NCI-H146 treated with DMSO at 0.1 percent for 48 hours (cell line): ENCODE measurements at regions not wholly inside any gene's neighbourhood (a gene's known extent, or its start where the extent isn't known, plus 50 kb on each side); places are given as distances from the start of the nearest gene placed in this dataset.
A peak's percentile ranks its signal among the peaks of the same experiment; 100 is the strongest.

Experiments
- DNase-seq: peaks from one replicate; lab custom pipeline; 2025; ENCODE audit not compliant: unreplicated experiment; lab: John Stamatoyannopoulos, UW

- DNase-seq: no peak
These were observed 169.4 kb upstream of the TAB2 start for GRCh38 chr6:149147938-149148718.

GRCh38 chr6:149149653-149150052 lies 167.9 kb upstream of the TAB2 start:
- DNase-seq: no peak

GRCh38 chr6:149150301-149150700 lies 167.2 kb upstream of the TAB2 start:
- no peak for DNase-seq

GRCh38 chr6:149150801-149151398 lies 166.6 kb upstream of the TAB2 start:
- DNase-seq: no peak

- DNase-seq: no peak
These were observed 165.0 kb upstream of the TAB2 start for GRCh38 chr6:149152521-149152920.

- no peak for DNase-seq
These were observed 164.4 kb upstream of the TAB2 start for GRCh38 chr6:149153100-149153499.

- DNase-seq: no peak
These were observed 163.8 kb upstream of the TAB2 start for GRCh38 chr6:149153693-149154092.

- no peak for DNase-seq
These were observed 163.2 kb upstream of the TAB2 start for GRCh38 chr6:149154261-149154821.

- no peak for DNase-seq
These were observed 160.4 kb upstream of the TAB2 start for GRCh38 chr6:149157126-149157525.

GRCh38 chr6:149158076-149158475 lies 159.4 kb upstream of the TAB2 start:
- DNase-seq: no peak

- DNase-seq: no peak
These were observed 156.6 kb upstream of the TAB2 start for GRCh38 chr6:149160943-149161342.

- DNase-seq: no peak
These were observed 154.6 kb upstream of the TAB2 start for GRCh38 chr6:149162924-149163323.

- DNase-seq: no peak
These were observed 153.2 kb upstream of the TAB2 start for GRCh38 chr6:149164199-149164750.

- no peak for DNase-seq
These were observed 151.2 kb upstream of the TAB2 start for GRCh38 chr6:149166336-149166735.

- DNase-seq: no peak
These were observed 150.8 kb upstream of the TAB2 start for GRCh38 chr6:149166747-149167146.

GRCh38 chr6:149168968-149169367 lies 148.5 kb upstream of the TAB2 start:
- no peak for DNase-seq

GRCh38 chr6:149169761-149170511 lies 147.6 kb upstream of the TAB2 start:
- DNase-seq: no peak

GRCh38 chr6:149170564-149171452 lies 146.7 kb upstream of the TAB2 start:
- peak; percentile 90 for DNase-seq

- no peak for DNase-seq
These were observed 144.3 kb upstream of the TAB2 start for GRCh38 chr6:149173222-149173621.

- no peak for DNase-seq
These were observed 142.6 kb upstream of the TAB2 start for GRCh38 chr6:149174962-149175361.
